ENCODE measurements at regions not wholly inside any gene's neighbourhood (a gene's known extent, or its start where the extent isn't known, plus 50 kb on each side); places are given as distances from the start of the nearest gene placed in this dataset.

DNA sequence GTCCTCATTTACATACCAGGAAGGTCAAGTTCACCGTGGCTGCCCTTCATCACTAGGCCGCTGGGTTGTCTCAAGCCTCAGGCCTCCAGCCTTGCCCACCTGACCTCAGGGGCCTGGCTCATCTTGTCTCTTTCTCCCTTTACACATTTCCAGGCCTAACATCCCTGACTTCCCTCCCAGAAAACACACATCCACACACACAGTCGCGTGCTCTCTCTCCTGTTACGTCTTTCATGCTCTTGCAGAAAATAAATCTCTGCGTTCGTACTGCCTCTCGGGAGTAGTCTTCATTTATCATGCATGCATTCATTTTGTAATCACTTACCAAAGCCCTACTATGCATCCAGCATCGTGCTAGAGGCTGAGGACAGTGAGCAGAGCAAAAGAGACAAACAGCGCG lies 220.0 kb upstream of the PWP1 start:
- H3K4me3 ChIP-seq (replicated peaks; ENCODE audit: insufficient read depth, low read length), result no peak overlapping the region
- DNase-seq (ENCODE audit: low read depth in 1 of 2, low spot score in 1 of 2), result no peak

DNA sequence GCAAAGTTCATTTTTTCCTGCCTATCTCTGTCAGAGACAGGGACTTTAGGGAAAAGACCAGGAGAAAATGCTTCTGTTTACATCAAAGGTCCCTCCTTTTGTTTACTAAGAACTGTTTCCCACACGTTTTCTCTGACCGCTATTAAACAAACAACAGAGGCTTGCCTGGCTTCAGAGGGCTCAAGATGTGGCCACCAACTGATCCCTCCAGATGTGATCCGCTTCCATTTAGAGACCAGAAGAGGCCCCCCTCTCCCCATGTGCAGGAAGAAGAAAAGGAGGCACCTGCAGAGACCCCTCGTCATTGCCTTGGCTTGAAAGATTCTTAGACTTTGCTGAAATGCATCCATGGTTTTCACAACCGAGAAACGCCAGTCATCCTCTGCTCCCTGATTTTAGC lies 217.9 kb upstream of the PWP1 start:
- H3K27ac ChIP-seq (replicated peaks), result no peak overlapping the region
- TF ChIP-seq GABPA (IDR thresholded peaks at IDR 0.05; ENCODE audit: low read depth), result no peak
- TF ChIP-seq, protein P1, sequence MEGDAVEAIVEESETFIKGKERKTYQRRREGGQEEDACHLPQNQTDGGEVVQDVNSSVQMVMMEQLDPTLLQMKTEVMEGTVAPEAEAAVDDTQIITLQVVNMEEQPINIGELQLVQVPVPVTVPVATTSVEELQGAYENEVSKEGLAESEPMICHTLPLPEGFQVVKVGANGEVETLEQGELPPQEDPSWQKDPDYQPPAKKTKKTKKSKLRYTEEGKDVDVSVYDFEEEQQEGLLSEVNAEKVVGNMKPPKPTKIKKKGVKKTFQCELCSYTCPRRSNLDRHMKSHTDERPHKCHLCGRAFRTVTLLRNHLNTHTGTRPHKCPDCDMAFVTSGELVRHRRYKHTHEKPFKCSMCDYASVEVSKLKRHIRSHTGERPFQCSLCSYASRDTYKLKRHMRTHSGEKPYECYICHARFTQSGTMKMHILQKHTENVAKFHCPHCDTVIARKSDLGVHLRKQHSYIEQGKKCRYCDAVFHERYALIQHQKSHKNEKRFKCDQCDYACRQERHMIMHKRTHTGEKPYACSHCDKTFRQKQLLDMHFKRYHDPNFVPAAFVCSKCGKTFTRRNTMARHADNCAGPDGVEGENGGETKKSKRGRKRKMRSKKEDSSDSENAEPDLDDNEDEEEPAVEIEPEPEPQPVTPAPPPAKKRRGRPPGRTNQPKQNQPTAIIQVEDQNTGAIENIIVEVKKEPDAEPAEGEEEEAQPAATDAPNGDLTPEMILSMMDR (IDR thresholded peaks at IDR 0.05; ENCODE audit: insufficient read depth, low read length), result no peak
- TF ChIP-seq, protein P2, sequence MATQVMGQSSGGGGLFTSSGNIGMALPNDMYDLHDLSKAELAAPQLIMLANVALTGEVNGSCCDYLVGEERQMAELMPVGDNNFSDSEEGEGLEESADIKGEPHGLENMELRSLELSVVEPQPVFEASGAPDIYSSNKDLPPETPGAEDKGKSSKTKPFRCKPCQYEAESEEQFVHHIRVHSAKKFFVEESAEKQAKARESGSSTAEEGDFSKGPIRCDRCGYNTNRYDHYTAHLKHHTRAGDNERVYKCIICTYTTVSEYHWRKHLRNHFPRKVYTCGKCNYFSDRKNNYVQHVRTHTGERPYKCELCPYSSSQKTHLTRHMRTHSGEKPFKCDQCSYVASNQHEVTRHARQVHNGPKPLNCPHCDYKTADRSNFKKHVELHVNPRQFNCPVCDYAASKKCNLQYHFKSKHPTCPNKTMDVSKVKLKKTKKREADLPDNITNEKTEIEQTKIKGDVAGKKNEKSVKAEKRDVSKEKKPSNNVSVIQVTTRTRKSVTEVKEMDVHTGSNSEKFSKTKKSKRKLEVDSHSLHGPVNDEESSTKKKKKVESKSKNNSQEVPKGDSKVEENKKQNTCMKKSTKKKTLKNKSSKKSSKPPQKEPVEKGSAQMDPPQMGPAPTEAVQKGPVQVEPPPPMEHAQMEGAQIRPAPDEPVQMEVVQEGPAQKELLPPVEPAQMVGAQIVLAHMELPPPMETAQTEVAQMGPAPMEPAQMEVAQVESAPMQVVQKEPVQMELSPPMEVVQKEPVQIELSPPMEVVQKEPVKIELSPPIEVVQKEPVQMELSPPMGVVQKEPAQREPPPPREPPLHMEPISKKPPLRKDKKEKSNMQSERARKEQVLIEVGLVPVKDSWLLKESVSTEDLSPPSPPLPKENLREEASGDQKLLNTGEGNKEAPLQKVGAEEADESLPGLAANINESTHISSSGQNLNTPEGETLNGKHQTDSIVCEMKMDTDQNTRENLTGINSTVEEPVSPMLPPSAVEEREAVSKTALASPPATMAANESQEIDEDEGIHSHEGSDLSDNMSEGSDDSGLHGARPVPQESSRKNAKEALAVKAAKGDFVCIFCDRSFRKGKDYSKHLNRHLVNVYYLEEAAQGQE (IDR thresholded peaks at IDR 0.05; ENCODE audit: insufficient replicate concordance, low read depth), result no peak
- TF ChIP-seq POLR2AphosphoS5 (IDR thresholded peaks at IDR 0.05; ENCODE audit: low read depth), result no peak
- DNase-seq (ENCODE audit: low read depth in 1 of 2, low spot score in 1 of 2), result no peak
- H3K4me3 ChIP-seq (replicated peaks; ENCODE audit: insufficient read depth, low read length), result no peak overlapping the region
- H3K27me3 ChIP-seq (ENCODE audit: insufficient read depth, poor library complexity, severe bottlenecking), result no peaks in the 10 kb centered on the region

More for the DNA sequence above, 220.0 kb upstream of the PWP1 start:
- TF ChIP-seq GABPA (IDR thresholded peaks at IDR 0.05; ENCODE audit: low read depth), result no peak
- TF ChIP-seq, protein P1 (IDR thresholded peaks at IDR 0.05; ENCODE audit: insufficient read depth, low read length), result no peak
- Histone ChIP-seq H3K27ac (replicated peaks) (no peak overlapping the region), H3K27me3 (ENCODE audit: insufficient read depth, poor library complexity, severe bottlenecking) (no peaks in the 10 kb centered on the region)

DNA sequence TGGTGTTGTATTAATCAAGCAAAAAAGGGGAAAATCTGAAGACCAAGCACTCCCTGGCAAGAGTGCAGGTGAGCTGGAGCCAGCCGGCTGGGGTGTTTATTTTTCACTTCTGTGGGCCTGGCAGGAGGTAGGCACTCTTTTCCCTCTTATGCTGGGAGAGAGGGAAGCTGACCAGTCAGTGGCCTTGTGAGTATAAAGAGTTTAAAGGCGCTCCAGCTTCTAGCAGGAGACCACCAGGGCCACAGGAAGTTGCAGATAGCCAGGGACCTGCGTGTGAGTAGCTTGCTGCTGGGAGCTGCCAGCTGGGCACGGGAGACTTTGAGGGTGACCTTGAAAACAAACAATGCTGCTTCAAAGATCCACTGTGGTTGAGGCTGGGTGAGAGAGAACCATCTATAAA lies 217.4 kb upstream of the PWP1 start:
- TF ChIP-seq, protein P1 (IDR thresholded peaks at IDR 0.05; ENCODE audit: insufficient read depth, low read length), result no peak
- TF ChIP-seq POLR2AphosphoS5 (IDR thresholded peaks at IDR 0.05; ENCODE audit: low read depth) (no peak), GABPA (IDR thresholded peaks at IDR 0.05; ENCODE audit: low read depth) (no peak), SPI1 (IDR thresholded peaks at IDR 0.05; ENCODE audit: borderline replicate concordance, low read depth) (no peak)
- TF ChIP-seq, protein P2 (IDR thresholded peaks at IDR 0.05; ENCODE audit: insufficient replicate concordance, low read depth), result no peak
- H3K27me3 ChIP-seq (ENCODE audit: insufficient read depth, poor library complexity, severe bottlenecking), result no peaks in the 10 kb centered on the region
- no peak for DNase-seq (ENCODE audit: low read depth in 1 of 2, low spot score in 1 of 2)
- no peak overlapping the region for H3K4me3 ChIP-seq (replicated peaks; ENCODE audit: insufficient read depth, low read length)
- no peak overlapping the region for H3K27ac ChIP-seq (replicated peaks)

DNA sequence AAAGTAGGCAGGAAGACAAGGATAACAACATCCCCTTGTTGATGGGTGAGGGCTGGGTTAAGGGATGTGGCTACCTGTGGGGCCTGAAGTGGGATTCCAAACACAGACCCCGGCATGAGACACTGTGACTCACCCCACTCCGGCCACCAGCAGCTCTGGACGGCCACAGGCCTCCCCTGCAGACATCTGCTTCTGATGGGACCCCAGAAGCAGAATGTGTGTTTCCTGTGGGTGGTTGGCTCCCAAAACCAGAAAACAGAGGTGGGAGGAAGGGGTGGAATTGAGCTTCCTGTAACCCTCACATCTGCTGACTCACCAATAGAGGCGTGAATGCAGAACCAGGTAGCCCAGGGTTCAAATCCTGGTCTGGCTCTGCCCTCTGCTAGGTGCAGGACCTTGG lies 216.6 kb upstream of the PWP1 start:
- no peak for DNase-seq (ENCODE audit: low read depth in 1 of 2, low spot score in 1 of 2)
- Histone ChIP-seq H3K27ac (replicated peaks) (no peak overlapping the region), H3K4me3 (replicated peaks; ENCODE audit: insufficient read depth, low read length) (no peak overlapping the region), H3K27me3 (ENCODE audit: insufficient read depth, poor library complexity, severe bottlenecking) (no peaks in the 10 kb centered on the region)
- TF ChIP-seq GABPA (IDR thresholded peaks at IDR 0.05; ENCODE audit: low read depth) (no peak), SPI1 (IDR thresholded peaks at IDR 0.05; ENCODE audit: borderline replicate concordance, low read depth) (no peak)

Data from HL-60 (cell line).